ENCODE measurements at regions not wholly inside any gene's neighbourhood (a gene's known extent, or its start where the extent isn't known, plus 50 kb on each side); places are given as distances from the start of the nearest gene placed in this dataset.

- TF ChIP-seq CTCF (IDR thresholded peaks at IDR 0.05; ENCODE audit: low read depth, low read length, missing input control), result no peak
- TF ChIP-seq, protein P1, sequence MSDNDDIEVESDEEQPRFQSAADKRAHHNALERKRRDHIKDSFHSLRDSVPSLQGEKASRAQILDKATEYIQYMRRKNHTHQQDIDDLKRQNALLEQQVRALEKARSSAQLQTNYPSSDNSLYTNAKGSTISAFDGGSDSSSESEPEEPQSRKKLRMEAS (IDR thresholded peaks at IDR 0.05), result no peak
- no peak for TF ChIP-seq GABPA (IDR thresholded peaks at IDR 0.05 in 1 of 2, conservative IDR thresholded peaks at IDR 0.05 in 1 of 2)
- TF ChIP-seq ATF3 (IDR thresholded peaks at IDR 0.05), result no peak
- no peak for TF ChIP-seq RAD21 (IDR thresholded peaks at IDR 0.05)
- no peak for TF ChIP-seq TAF1 (conservative IDR thresholded peaks at IDR 0.05)
Measured at GRCh38 chr12:34376133-34376799, 354.0 kb downstream of the ALG10 start.
